ENCODE measurements at regions not wholly inside any gene's neighbourhood (a gene's known extent, or its start where the extent isn't known, plus 50 kb on each side); places are given as distances from the start of the nearest gene placed in this dataset.

GRCh38 chr4:176422511-176422910, 102.7 kb downstream of the SPCS3 start:
- no peak for TF ChIP-seq CTCF (IDR thresholded peaks at IDR 0.05)
- no peak for TF ChIP-seq POLR2A (IDR thresholded peaks at IDR 0.05)
- intact Hi-C loops (cut with DNase I; ENCODE audit: low total_unique reads), result no loop called here
- no peak overlapping the region for H3K4me3 ChIP-seq (ENCODE audit: low read depth, poor library complexity, severe bottlenecking)
- 40 to 49% methylated on average over 4 of the region's 4 CpGs for WGBS, 2 donors
- no peak for DNase-seq (ENCODE audit: low spot score in 2 of 2)

GRCh38 chr4:176425035-176425434, 105.3 kb downstream of the SPCS3 start:
- 44% methylated on average over 2 of the region's 2 CpGs for WGBS, 2 donors
- no peak overlapping the region for H3K4me3 ChIP-seq (ENCODE audit: low read depth, poor library complexity, severe bottlenecking)
- intact Hi-C loops (cut with DNase I; ENCODE audit: low total_unique reads), result no loop called here
- TF ChIP-seq POLR2A (IDR thresholded peaks at IDR 0.05) (no peak), CTCF (IDR thresholded peaks at IDR 0.05) (no peak)
- DNase-seq (ENCODE audit: low spot score in 2 of 2), result no peak

- WGBS, 2 donors, result 62 to 67% methylated on average over 6 of the region's 6 CpGs
Observed at GRCh38 chr4:176432811-176433540, 113.2 kb downstream of the SPCS3 start.

GRCh38 chr4:176433983-176434382, 114.2 kb downstream of the SPCS3 start:
- intact Hi-C loops (cut with DNase I; ENCODE audit: low total_unique reads), result no loop called here
- WGBS, 2 donors, result 67 to 68% methylated on average over 3 of the region's 3 CpGs
- DNase-seq (ENCODE audit: low spot score in 2 of 2), result no peak
- no peak for TF ChIP-seq CTCF (IDR thresholded peaks at IDR 0.05)
- TF ChIP-seq POLR2A (IDR thresholded peaks at IDR 0.05), result no peak
- H3K4me3 ChIP-seq (ENCODE audit: low read depth, poor library complexity, severe bottlenecking), result no peak overlapping the region

More at GRCh38 chr4:176432811-176433540, 113.2 kb downstream of the SPCS3 start:
- intact Hi-C loops (cut with DNase I; ENCODE audit: low total_unique reads), result no loop called here
- no peak for DNase-seq (ENCODE audit: low spot score in 2 of 2)
- H3K4me3 ChIP-seq (ENCODE audit: low read depth, poor library complexity, severe bottlenecking), result no peak overlapping the region
- TF ChIP-seq CTCF (IDR thresholded peaks at IDR 0.05) (no peak), POLR2A (IDR thresholded peaks at IDR 0.05) (no peak)

GRCh38 chr4:176435901-176436292, 116.1 kb downstream of the SPCS3 start:
- no peak for DNase-seq (ENCODE audit: low spot score in 2 of 2)
- intact Hi-C loops (cut with DNase I; ENCODE audit: low total_unique reads), result no loop called here
- TF ChIP-seq CTCF (IDR thresholded peaks at IDR 0.05), result no peak
- no peak for TF ChIP-seq POLR2A (IDR thresholded peaks at IDR 0.05)
- H3K4me3 ChIP-seq (ENCODE audit: low read depth, poor library complexity, severe bottlenecking), result no peak overlapping the region
- 21 to 49% methylated on average over 1 of the region's 1 CpG for WGBS, 2 donors
